Activated T-cell treated with anti-CD3 and anti-CD28 coated beads, Interleukin-2, amount 50 U/mL, for 48 hours (primary cell): ENCODE measurements at regions not wholly inside any gene's neighbourhood (a gene's known extent, or its start where the extent isn't known, plus 50 kb on each side); places are given as distances from the start of the nearest gene placed in this dataset.

ENCODE experiments used
- DNase-seq, 2 experiments: peaks; one replicate each; pipeline ENCODE4 v3.0.0-alpha.2; 2020

- no peak for DNase-seq
These were observed 125.7 kb downstream of the TRIM29 start for GRCh38 chr11:120012245-120012644.

GRCh38 chr11:120011836-120012235, 126.1 kb downstream of the TRIM29 start:
- DNase-seq = no peak

DNA sequence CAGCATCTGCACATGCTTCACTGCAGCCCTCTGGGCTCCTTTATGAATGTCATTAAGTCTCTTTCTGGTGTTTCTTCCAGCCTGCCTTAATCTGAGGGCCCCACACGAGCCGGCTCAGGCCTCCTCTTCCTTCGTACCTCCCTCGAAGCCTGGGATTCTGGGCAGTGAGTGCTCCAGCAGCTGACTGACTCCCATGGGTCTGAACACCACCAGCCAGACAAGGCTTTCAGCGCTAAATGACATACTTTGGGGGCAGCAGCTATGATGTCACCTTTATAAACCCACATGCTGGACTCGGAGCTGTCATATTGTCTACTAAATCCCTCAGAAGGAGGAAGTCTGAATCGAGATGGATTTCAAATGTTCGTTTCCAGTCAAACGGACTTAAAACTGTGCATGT, 127.1 kb downstream of the TRIM29 start:
- DNase-seq = no peak

DNA sequence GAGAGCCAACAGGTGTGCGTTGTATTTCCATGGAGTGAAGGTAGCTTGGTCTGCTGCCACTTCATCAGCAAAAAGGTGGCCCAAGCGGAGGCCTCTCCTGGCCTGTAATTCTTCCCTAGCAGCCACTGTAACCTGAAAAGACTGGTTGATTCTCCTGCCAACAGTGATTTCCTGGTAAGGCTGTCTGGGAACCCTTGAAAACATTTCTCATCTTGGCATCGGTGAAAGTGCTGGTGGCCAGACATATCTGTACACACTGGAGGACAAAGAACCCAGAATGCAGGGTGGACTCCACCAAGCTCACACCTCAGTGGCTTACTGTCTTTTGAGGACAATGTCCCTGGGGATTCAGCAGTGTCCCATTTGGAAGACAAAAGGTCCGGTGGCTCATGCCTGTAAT, 128.0 kb downstream of the TRIM29 start:
- no peak for DNase-seq

GRCh38 chr11:120007144-120007543, 130.8 kb downstream of the TRIM29 start:
- no peak for DNase-seq

DNA sequence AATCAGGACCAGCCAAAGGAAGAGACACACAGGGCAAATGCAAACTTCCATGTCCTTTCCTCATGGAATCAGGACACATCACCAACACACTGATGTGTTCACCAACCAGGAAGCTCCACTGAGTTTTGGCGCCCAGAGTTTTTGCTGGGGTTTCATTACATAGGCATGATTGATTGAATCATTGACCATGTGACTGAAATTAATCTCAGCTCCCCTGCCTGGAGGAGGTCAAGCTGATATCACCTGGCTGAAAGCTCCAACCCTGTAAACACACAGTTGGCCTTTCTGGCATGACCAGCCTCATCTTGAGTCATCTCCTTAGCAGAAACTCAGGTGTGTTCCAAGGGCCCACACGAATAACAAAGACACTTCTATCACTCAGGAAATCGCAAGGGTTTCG, 133.2 kb downstream of the TRIM29 start:
- DNase-seq = no peak

GRCh38 chr11:120001178-120002090, 136.5 kb downstream of the TRIM29 start:
- DNase-seq = no peak

GRCh38 chr11:119999220-119999619, 138.7 kb downstream of the TRIM29 start:
- no peak for DNase-seq

DNA sequence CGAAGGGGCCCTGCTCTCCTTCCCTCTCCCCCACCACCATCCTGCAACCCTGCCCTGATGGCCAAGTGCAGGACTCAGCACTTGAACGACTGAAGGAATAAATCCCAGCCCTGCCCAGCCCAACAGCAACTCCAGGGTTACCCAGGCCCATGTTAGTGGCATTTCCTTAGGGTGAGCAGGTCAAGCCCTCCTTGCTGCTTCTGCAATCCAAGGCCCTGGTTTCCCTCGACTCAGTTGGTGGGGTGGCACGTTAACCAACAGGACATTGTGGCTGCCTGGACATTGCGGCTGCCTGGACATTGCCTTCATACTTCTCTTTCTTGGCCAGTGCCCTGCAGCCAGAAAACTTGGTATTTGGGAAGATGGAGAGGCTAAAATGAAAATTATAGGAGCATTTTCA, 141.4 kb downstream of the TRIM29 start:
- DNase-seq = no peak

GRCh38 chr11:119995730-119996491, 142.0 kb downstream of the TRIM29 start:
- no peak for DNase-seq

DNA sequence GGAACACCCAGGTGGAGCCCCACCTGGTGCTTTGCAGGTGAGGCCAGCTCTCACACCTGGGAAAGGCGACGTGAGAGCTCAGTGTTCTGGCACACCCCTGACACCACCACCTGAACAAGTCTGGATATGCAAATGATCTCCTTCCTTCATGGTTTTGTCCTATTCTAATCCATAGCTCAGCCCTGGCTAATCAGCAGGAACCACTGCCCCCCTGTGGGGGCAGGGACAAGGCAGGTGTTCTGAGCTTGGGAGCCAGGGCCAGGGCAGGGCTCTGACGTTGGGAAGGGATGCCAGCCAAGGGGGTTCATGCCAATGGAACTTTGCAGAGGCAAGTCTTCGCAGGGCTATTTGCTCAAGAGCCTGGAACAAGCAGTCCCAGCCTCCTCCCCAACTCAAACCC, 144.2 kb downstream of the TRIM29 start:
- DNase-seq = no peak

- no peak for DNase-seq
These were observed 145.5 kb downstream of the TRIM29 start for GRCh38 chr11:119992171-119993051.

DNA sequence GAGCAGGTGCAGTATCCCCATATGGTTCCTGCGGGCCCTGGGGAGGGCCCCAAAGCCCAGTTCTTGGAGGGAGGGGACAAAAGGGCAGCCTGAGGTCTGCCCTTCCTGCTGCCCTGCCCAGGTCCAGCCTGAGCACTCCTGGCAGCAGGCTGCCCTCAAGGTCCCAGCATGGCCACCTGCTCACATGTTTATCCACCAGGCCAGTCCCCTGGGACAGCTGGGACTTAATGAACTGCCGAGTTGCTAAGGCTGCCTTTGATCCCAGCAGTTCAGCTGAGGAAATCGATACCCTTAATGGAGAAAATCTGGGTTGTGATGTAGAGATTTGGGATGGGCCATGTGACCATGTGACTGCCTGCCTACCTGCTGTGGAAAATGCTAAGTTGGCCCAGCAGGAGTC, 146.2 kb downstream of the TRIM29 start:
- no peak for DNase-seq

DNA sequence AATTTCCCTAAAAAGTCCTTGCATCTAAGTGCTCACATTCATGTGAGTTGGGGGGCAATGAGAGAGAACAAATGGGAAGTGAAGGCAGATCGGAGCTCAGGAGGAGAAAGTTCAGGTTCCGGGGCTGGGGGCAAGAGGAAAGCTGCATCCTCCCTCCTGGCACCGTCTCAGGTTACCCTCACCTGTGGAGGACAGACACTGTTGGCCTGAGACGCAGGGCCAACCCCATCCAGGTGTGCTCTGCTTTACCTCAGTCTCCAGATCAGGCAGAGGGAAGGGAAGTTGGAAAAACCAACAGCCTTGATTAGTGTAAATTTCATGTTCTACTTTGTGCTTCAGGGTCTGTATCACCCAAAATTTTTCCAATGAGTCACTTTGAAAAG, 146.9 kb downstream of the TRIM29 start:
- DNase-seq = no peak

GRCh38 chr11:119990309-119991021, 147.4 kb downstream of the TRIM29 start:
- DNase-seq = no peak

GRCh38 chr11:119989159-119989821, 148.6 kb downstream of the TRIM29 start:
- DNase-seq = no peak

DNA sequence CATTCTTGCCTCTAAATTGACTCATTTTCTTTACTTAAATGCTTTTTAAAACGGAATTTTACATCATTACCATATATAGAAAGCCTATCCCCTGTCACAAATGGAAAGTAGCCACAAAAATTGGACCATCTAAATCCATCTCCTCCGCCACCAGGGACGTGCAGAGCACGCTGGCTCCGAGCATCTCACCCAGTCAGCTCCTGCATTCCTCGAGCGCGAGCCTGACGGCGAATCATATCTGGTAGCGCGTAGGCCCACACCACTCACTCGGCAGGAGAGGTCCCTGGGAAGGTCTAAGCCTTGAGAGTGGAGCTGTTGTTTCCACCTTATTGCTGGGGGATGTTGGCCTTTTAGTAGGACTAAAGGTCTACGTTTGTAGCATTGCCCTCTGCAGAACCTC, 152.4 kb downstream of the TRIM29 start:
- DNase-seq = no peak

GRCh38 chr11:119983816-119984215, 154.1 kb downstream of the TRIM29 start:
- DNase-seq = no peak

DNA sequence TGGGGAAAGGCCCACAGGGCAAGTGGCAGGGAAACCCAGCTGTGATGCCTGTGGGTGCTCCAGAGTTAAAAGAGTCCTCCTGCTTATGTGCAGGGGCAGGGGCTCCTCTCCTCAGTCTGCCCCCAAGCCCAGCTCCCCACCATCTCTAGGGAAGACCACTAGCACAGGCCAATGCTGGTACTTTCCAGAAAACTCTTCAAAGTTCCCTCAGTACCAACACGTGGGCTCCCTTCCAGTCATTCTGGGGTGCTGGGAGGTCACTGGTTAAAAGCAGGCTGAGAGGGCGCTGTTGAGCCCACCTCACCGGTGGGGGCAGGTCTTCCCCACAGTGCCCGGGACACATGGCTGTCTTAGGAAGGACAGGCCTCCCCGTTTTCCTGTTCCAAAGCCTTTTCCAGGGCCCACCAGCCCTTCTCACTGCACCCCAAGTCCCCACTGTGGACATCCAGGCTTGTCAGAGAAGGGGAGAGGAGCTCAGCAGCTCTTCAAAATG, 154.6 kb downstream of the TRIM29 start:
- no peak for DNase-seq

DNA sequence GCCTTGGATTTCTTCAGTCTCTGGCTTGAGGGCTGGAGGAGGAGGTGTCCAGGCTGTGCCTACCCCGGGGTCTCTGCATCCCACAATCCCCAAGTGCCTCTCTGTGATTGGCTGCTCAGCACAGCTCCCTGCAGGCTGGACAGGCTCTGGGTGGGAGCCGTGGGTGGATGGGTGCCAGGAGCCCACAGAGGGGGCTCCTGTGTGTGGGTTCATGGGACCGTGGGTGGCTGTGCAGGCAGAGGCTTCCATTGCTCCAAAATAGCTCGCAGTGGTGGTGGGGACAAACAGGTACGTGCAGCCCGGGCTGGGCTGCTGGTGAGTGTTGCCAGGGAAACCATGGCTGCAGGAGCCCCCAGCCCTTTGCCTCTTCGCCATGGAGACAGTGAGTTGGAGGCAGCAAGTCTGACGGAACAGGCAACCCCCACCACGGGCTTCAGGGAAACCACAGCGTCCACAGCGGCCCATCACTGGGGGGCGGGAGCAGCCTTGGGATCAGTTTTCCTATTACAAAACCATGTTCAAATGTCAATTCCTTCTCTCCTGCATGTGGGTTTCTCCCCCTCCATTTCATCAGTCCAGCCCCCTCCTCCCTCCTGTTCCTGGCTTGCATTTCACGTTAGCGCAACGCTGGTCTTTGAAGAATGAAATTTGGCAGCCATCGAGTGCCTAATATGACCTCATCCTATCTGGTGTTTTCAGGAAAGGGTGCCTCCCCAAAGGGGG, 155.2 kb downstream of the TRIM29 start:
- DNase-seq = no peak

DNA sequence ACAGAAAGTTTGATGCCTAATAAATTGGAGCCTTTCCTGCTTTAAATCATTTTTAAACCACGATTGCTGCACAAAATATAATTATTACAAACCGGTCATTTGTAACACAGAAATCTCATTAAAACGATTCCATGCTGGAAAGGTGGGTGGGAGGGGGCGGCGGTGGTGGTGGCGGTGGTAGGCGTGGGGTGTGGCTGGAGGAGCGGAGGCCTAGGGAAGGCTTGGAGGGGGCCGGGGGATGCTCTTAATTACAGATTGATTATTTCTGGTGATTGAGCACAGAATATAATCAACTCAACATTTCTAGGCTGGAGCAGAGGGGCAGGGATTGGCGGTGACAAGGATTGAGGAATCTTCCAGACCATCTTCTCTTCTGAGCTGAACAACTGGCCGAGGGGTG, 157.5 kb downstream of the TRIM29 start:
- no peak for DNase-seq
